Tibial nerve (tissue), 4 donors: ENCODE measurements at regions not wholly inside any gene's neighbourhood (a gene's known extent, or its start where the extent isn't known, plus 50 kb on each side); places are given as distances from the start of the nearest gene placed in this dataset.

Experiments used
- DNase-seq, 2 donors: peaks; one replicate each; pipeline ENCODE4 v3.0.0-alpha.2; 2019; ENCODE audit warnings: low spot score in 2 of 2
- H3K27ac ChIP-seq, 4 donors: fragments of 200-600 bp; sonication (generic) in 3 of 4; one replicate each; pipeline ENCODE4 v1.5.1; 2017 to 2019; ENCODE audit warnings: mild to moderate bottlenecking in 1 of 4
- H3K27me3 ChIP-seq, 2 donors: fragments of 200-600 bp; sonication (generic) in 1 of 2; one replicate each; pipeline versions ENCODE4 v1.5.1 to v1.6.0; 2017 to 2019
- H3K36me3 ChIP-seq, 3 donors: fragments of 200-600 bp; sonication (generic); one replicate each; pipeline ENCODE4 v1.5.1; 2018 to 2019
- H3K4me1 ChIP-seq, 4 donors: fragments of 200-600 bp; sonication (generic) in 3 of 4; one replicate each; pipeline ENCODE4 v1.5.1; 2017 to 2019
- H3K4me3 ChIP-seq, 4 donors: fragments of 200-600 bp; sonication (generic) in 3 of 4; one replicate each; pipeline ENCODE4 v1.5.1; 2017 to 2019; ENCODE audit warnings: mild to moderate bottlenecking in 1 of 4, moderate library complexity in 1 of 4
- H3K9me3 ChIP-seq, 4 donors: fragments of 200-600 bp; sonication (generic) in 3 of 4; one replicate each; pipeline ENCODE4 v1.5.1; 2017 to 2019
- CTCF ChIP-seq, 5 experiments: fragments of 200-600 bp in 3 of 5; fragments of 450-650 bp in 2 of 5; sonication (generic) in 3 of 5; IDR thresholded peaks; one replicate each; pipeline ENCODE4 v1.5.1; 2016 to 2019; ENCODE audit warnings: antibody characterized with exemption in 5 of 5, mild to moderate bottlenecking in 3 of 5, moderate library complexity in 2 of 5
- EP300 ChIP-seq, 2 donors: sonication (generic); formaldehyde crosslinking; IDR thresholded peaks; one replicate each; pipeline ENCODE4 v1.6.1; 2017; ENCODE audit warnings: antibody characterized with exemption in 2 of 2, mild to moderate bottlenecking in 1 of 2
- POLR2A ChIP-seq, 2 donors: fragments of 450-650 bp; IDR thresholded peaks; one replicate each; pipeline ENCODE4 v1.6.1; 2017; ENCODE audit warnings: antibody characterized with exemption in 2 of 2, mild to moderate bottlenecking in 2 of 2, moderate library complexity in 2 of 2
- WGBS, 2 donors: methylation state at CpG; one replicate each; pipeline ENCODE4 v1.1.5; 2018; 5-methylcytosine and 5-hydroxymethylcytosine counted together

- DNase-seq = peak in 1 of 2 donors; percentile 5
- no peaks in the 10 kb centered on the region for H3K27me3 ChIP-seq
- H3K27ac ChIP-seq = no peak overlapping the region
- H3K36me3 ChIP-seq = no peaks in the 10 kb centered on the region
- TF ChIP-seq EP300 (IDR thresholded peaks at IDR 0.05) = no peak
- no peaks in the 10 kb centered on the region for H3K9me3 ChIP-seq
- H3K4me1 ChIP-seq = peaks cover 0 to 12% (median 0%) of the 10 kb centered on the region in 4 donors
- H3K4me3 ChIP-seq = no peak overlapping the region
Measured at GRCh38 chr4:166153548-166153947, 280.5 kb downstream of the TLL1 start.

DNA sequence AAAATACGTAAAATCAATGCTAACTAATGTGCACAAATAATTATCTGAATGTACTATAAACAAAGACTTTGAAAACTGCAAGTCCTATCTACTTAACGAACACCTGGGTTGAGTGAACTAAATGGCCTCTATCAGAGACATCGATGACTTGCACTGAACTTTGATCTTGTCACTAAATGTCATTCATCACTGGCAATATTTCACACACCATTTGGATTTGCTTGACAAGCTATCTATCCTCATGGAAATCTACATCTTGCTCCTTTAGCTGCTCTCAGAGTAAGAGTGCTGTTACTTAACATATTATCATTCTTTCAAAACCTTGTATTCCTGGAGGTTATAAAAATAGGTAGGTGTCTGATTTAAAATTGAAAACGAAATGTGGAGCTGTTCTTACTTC, 289.3 kb downstream of the TLL1 start:
- DNase-seq = no peak
- Histone ChIP-seq H3K27ac (no peak overlapping the region), H3K9me3 (peaks cover 0 to 8% (median 0%) of the 10 kb centered on the region in 4 donors), H3K27me3 (no peaks in the 10 kb centered on the region), H3K36me3 (no peaks in the 10 kb centered on the region), H3K4me3 (no peak overlapping the region), H3K4me1 (no peaks in the 10 kb centered on the region)
- TF ChIP-seq POLR2A (IDR thresholded peaks at IDR 0.05) = no peak
- no peak for TF ChIP-seq CTCF (IDR thresholded peaks at IDR 0.05)
- no peak for TF ChIP-seq EP300 (IDR thresholded peaks at IDR 0.05)
- 57 to 72% methylated on average over 4 of the region's 4 CpGs for WGBS, 2 donors

DNA sequence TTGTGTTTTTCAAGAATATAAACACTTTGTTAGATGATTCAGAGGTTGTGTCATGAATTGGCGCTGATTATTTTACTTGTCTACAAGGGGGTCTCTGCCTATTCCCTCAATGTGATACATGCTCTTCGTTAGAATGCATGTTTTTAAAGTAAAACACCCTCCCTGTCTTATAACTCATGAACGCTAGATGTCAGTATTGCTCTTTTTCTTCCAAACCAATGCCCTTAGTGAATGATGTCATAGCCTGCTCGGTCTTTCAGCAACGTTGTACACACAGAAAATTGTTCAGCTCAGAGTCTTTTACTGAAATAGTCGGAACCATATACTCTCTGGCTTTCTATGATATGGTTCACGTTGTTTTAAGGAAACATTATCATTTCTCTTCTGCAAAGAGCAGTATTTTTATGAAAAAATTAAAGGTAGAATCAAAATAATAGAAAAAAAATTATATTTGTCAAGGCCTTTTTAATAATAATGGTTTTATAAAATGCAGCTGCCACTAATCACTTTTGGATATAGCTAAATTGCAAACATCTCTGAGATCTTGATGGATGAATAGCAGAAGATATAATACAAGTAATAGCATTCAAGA, 292.9 kb downstream of the TLL1 start:
- Histone ChIP-seq H3K36me3 (no peaks in the 10 kb centered on the region), H3K4me1 (no peaks in the 10 kb centered on the region), H3K27ac (no peak overlapping the region), H3K4me3 (no peak overlapping the region), H3K27me3 (no peaks in the 10 kb centered on the region), H3K9me3 (no peaks in the 10 kb centered on the region)
- 2 to 3% methylated on average over 7 of the region's 7 CpGs for WGBS, 2 donors
- DNase-seq = peak in 1 of 2 donors; percentile 12
- no peak for TF ChIP-seq EP300 (IDR thresholded peaks at IDR 0.05)
- peak; percentile 51 to 66 (median 58) for TF ChIP-seq CTCF (IDR thresholded peaks at IDR 0.05)

- TF ChIP-seq EP300 (IDR thresholded peaks at IDR 0.05) (no peak), POLR2A (IDR thresholded peaks at IDR 0.05) (no peak), CTCF (IDR thresholded peaks at IDR 0.05) (no peak)
- Histone ChIP-seq H3K9me3 (peaks cover 0 to 6% (median 0%) of the 10 kb centered on the region in 4 donors), H3K27ac (no peak overlapping the region), H3K36me3 (no peaks in the 10 kb centered on the region), H3K4me1 (no peaks in the 10 kb centered on the region), H3K4me3 (no peak overlapping the region), H3K27me3 (no peaks in the 10 kb centered on the region)
- WGBS, 2 donors = 51 to 54% methylated on average over 3 of the region's 3 CpGs
- DNase-seq = no peak
Measured at GRCh38 chr4:166169111-166169510, 296.1 kb downstream of the TLL1 start.

DNA sequence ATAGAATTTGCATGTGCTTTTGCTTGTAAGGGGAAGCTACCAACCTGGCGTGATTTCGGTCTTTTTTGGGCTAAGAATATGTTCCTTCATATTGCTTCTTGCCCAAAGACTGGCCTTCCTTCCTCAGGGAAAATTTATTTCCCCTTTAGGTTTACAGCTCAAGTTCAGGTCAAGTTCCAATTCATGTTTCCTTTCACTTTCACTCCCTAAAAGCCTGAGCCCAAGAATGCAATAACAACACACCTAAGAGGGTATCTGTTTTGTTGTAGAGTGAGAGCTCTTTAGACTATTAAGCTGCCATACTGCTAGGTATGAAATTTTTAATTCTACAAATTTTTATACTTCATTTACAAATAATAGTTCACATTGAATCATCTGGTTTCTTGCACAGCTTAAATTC, 299.6 kb downstream of the TLL1 start:
- Histone ChIP-seq H3K27ac (no peak overlapping the region), H3K27me3 (no peaks in the 10 kb centered on the region), H3K36me3 (no peaks in the 10 kb centered on the region), H3K4me1 (no peaks in the 10 kb centered on the region), H3K4me3 (no peak overlapping the region), H3K9me3 (peaks cover 0 to 6% (median 0%) of the 10 kb centered on the region in 4 donors)
- DNase-seq = no peak
- TF ChIP-seq POLR2A (IDR thresholded peaks at IDR 0.05) (no peak), CTCF (IDR thresholded peaks at IDR 0.05) (no peak), EP300 (IDR thresholded peaks at IDR 0.05) (no peak)
- 39 to 87% methylated on average over 2 of the region's 2 CpGs for WGBS, 2 donors
